Lower leg skin (tissue), 3 donors: ENCODE measurements at regions not wholly inside any gene's neighbourhood (a gene's known extent, or its start where the extent isn't known, plus 50 kb on each side); places are given as distances from the start of the nearest gene placed in this dataset.

Source experiments
- CTCF ChIP-seq, 3 donors: fragments of 450-650 bp; IDR thresholded peaks; one replicate each; pipeline ENCODE4 v1.5.1; 2016; ENCODE audit warnings: antibody characterized with exemption in 3 of 3, mild to moderate bottlenecking in 3 of 3, moderate library complexity in 2 of 3
- POLR2A ChIP-seq, 2 donors: fragments of 450-650 bp; IDR thresholded peaks; one replicate each; pipeline ENCODE4 v1.6.1; 2016 to 2017; ENCODE audit warnings: antibody characterized with exemption in 2 of 2, mild to moderate bottlenecking in 1 of 2, moderate library complexity in 1 of 2

GRCh38 chr12:17030338-17030737, 424.4 kb upstream of the LMO3 start:
- TF ChIP-seq POLR2A (IDR thresholded peaks at IDR 0.05) (no peak), CTCF (IDR thresholded peaks at IDR 0.05) (no peak)
